KMS-11 (cell line): ENCODE measurements at regions not wholly inside any gene's neighbourhood (a gene's known extent, or its start where the extent isn't known, plus 50 kb on each side); places are given as distances from the start of the nearest gene placed in this dataset.
A peak's percentile ranks its signal among the peaks of the same experiment; 100 is the strongest.

Source experiments
- H2AFZ ChIP-seq: fragments of 200-600 bp; sonication (generic); 2 replicates; pipeline ENCODE4 v1.6.1; 2016; ENCODE audit warnings: antibody characterized with exemption, mixed run types, low read depth
- H3K27ac ChIP-seq: fragments of 200-600 bp; sonication (generic); 2 replicates; pipeline ENCODE4 v1.6.1; 2016; ENCODE audit warnings: mild to moderate bottlenecking, mixed run types
- H3K27me3 ChIP-seq: fragments of 200-600 bp; sonication (generic); 2 replicates; pipeline ENCODE4 v1.6.1; 2017; ENCODE audit warnings: mild to moderate bottlenecking, low read depth, mixed run types, moderate library complexity; ENCODE audit not compliant: insufficient read depth
- H3K36me3 ChIP-seq: fragments of 200-600 bp; sonication (generic); 2 replicates; pipeline ENCODE4 v1.6.1; 2017; ENCODE audit warnings: mild to moderate bottlenecking, mixed run types; ENCODE audit not compliant: insufficient read depth
- H3K4me1 ChIP-seq: fragments of 200-600 bp; sonication (generic); 2 replicates; pipeline ENCODE4 v1.6.1; 2016; ENCODE audit warnings: mild to moderate bottlenecking, low read depth, mixed run types; ENCODE audit not compliant: poor library complexity, severe bottlenecking
- H3K4me2 ChIP-seq: fragments of 200-600 bp; sonication (generic); 2 replicates; pipeline ENCODE4 v1.7.0; 2016; ENCODE audit warnings: mild to moderate bottlenecking, mixed run types
- H3K4me3 ChIP-seq: fragments of 200-600 bp; sonication (generic); IDR thresholded peaks from 2 replicates; pipeline ENCODE4 v1.6.1; 2017; ENCODE audit warnings: low read depth, low read length, mixed read lengths; ENCODE audit not compliant: insufficient read depth
- H3K79me2 ChIP-seq: fragments of 200-600 bp; sonication (generic); 2 replicates; pipeline ENCODE4 v1.6.1; 2016; ENCODE audit warnings: low read depth, mixed run types; ENCODE audit not compliant: insufficient read depth
- H3K9ac ChIP-seq: fragments of 200-600 bp; sonication (generic); 2 replicates; pipeline ENCODE4 v1.6.1; 2016; ENCODE audit warnings: mild to moderate bottlenecking, mixed run types
- H4K20me1 ChIP-seq: fragments of 200-600 bp; sonication (generic); 2 replicates; pipeline ENCODE4 v1.6.1; 2016; ENCODE audit warnings: mild to moderate bottlenecking, mixed run types; ENCODE audit not compliant: insufficient read depth
- CTCF ChIP-seq: fragments of 200-600 bp; sonication (generic); conservative IDR thresholded peaks from 2 replicates; pipeline ENCODE4 v1.6.1; 2017; ENCODE audit warnings: low read depth, mild to moderate bottlenecking, antibody characterized with exemption, low read length, moderate library complexity, mixed read lengths

- Histone ChIP-seq H2AFZ (no peak overlapping the region), H3K79me2 (no peaks in the 10 kb centered on the region), H3K4me2 (no peak overlapping the region), H3K27ac (no peak overlapping the region), H3K9ac (no peak overlapping the region), H3K36me3 (no peaks in the 10 kb centered on the region), H3K27me3 (no peaks in the 10 kb centered on the region), H3K4me1 (no peaks in the 10 kb centered on the region), H3K4me3 (no peak overlapping the region), H4K20me1 (no peaks in the 10 kb centered on the region)
- TF ChIP-seq CTCF = no peak
Observed at GRCh38 chr2:195425328-195425727, 231.7 kb upstream of the SLC39A10 start.

GRCh38 chr2:195419033-195419432 lies 238.0 kb upstream of the SLC39A10 start:
- Histone ChIP-seq H2AFZ (no peak overlapping the region), H3K4me1 (peaks cover 10% of the 10 kb centered on the region), H3K36me3 (no peaks in the 10 kb centered on the region), H3K27ac (no peak overlapping the region), H4K20me1 (no peaks in the 10 kb centered on the region), H3K4me3 (no peak overlapping the region), H3K4me2 (no peak overlapping the region), H3K27me3 (no peaks in the 10 kb centered on the region), H3K9ac (no peak overlapping the region), H3K79me2 (no peaks in the 10 kb centered on the region)
- TF ChIP-seq CTCF = no peak

- Histone ChIP-seq H2AFZ (peak overlapping the region; percentile 27; the same call in 1 of the 2 replicates), H3K9ac (no peak overlapping the region), H3K4me3 (no peak overlapping the region), H3K4me1 (peaks cover 30% of the 10 kb centered on the region), H3K79me2 (no peaks in the 10 kb centered on the region), H4K20me1 (no peaks in the 10 kb centered on the region), H3K4me2 (peak overlapping the region; percentile 11; the same call in 1 of the 2 replicates), H3K27ac (no peak overlapping the region), H3K36me3 (no peaks in the 10 kb centered on the region), H3K27me3 (no peaks in the 10 kb centered on the region)
- no peak for TF ChIP-seq CTCF
Observed at GRCh38 chr2:195414537-195415100, 242.4 kb upstream of the SLC39A10 start.

GRCh38 chr2:195413944-195414343 lies 243.1 kb upstream of the SLC39A10 start:
- Histone ChIP-seq H3K27ac (no peak overlapping the region), H3K36me3 (no peaks in the 10 kb centered on the region), H3K4me3 (no peak overlapping the region), H3K4me1 (peaks cover 30% of the 10 kb centered on the region), H3K27me3 (no peaks in the 10 kb centered on the region), H3K9ac (no peak overlapping the region), H3K4me2 (no peak overlapping the region), H4K20me1 (no peaks in the 10 kb centered on the region), H3K79me2 (no peaks in the 10 kb centered on the region), H2AFZ (peak overlapping the region; percentile 27; the same call in 1 of the 2 replicates)
- TF ChIP-seq CTCF = no peak
